MV-4-11 (cell line): ENCODE measurements at regions not wholly inside any gene's neighbourhood (a gene's known extent, or its start where the extent isn't known, plus 50 kb on each side); places are given as distances from the start of the nearest gene placed in this dataset.
"Not testable (repeated sequence)": the region's sequence is repeated elsewhere in the genome, so short reads cannot be mapped to it uniquely, and the experiment has no call there.

Experiments used
- DNase-seq: peaks from one replicate; lab custom pipeline; 2025; lab: John Stamatoyannopoulos, UW

GRCh38 chr11:44361813-44362212, 51.9 kb upstream of the ALX4 start:
- DNase-seq, result no peak

DNA sequence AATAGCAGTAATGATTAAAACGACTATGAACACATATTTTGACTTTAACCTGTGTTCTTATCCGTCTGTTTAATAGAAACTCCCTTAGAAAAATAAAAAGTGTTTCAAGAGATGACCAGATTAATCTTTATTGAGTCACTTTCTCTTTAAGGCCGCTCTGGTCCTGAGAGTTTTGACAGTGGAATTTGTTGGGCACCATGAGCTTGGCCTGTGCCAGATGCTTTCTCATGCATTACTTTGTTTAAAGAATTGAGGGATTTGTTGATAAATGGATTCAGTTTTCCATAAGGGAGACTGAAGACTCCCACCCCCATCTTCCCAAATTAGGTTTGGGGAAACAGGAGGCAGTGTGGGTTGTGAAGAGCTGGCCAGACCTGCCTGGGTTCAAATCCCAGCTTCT, 53.2 kb upstream of the ALX4 start:
- no peak for DNase-seq

DNA sequence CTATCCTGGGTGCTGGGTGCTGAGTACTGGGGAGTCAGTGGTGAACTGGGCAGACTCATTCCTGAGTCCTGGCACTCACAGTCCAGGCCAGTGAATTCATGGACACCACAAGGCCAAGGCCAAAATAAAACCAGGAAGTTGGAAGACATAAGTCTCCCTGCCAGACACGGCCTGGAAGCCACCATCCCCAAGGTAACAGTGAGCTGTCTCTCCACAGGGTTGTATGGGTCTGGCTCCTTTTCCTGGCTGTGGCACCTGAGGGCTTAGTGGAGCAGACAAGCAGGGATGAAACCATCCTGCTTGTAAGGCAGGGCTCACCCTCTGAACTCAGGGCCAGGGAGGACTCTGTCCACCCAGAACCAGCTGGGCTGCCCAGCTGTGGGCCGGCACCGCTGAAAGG, 54.7 kb upstream of the ALX4 start:
- DNase-seq, result no peak

- no peak for DNase-seq
These were observed 55.7 kb upstream of the ALX4 start for GRCh38 chr11:44365616-44366015.

- no peak for DNase-seq
These were observed 56.1 kb upstream of the ALX4 start for GRCh38 chr11:44366026-44366425.

GRCh38 chr11:44366741-44367140, 56.8 kb upstream of the ALX4 start:
- DNase-seq, result no peak

DNA sequence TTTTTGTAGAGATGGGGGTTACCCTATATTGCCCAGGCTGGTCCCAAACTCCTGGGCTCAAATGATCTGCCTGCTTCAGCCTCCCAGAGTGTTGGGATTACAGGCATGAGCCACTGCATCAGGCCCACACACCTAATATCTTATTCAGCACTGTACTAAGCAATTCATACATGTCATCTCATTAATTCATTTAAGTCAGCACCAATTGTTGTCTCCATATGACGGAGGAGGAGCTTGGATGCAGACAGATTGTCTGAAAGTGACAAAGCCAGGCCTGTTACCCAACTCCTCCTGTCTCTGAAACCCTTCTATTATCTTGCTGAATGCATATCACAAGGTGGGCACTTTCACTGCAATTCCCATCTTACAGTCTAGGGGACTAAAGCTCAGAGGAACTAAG, 57.5 kb upstream of the ALX4 start:
- no peak for DNase-seq

DNA sequence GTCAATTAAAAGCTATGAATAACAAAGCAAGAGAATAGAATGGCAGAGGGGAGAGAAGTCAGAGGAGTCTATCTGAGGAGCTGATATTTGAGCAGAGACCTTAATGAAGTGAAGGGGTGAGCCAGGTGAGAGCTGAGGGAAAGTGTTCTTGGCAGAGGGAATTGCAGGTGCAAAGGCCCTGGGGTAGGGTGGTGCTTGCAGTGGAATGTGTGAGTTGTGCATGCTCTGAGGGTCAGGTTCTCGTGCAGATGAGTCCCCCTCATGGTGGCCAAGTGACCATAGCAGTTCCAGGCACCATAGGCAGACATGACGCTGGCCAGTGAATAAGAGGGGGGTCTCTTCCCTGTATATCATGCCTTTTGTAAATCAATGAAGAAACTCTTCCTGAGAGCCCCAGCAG, 58.9 kb upstream of the ALX4 start:
- DNase-seq, result no peak

- DNase-seq, result not testable (repeated sequence)
These were observed 61.1 kb upstream of the ALX4 start for GRCh38 chr11:44371042-44371441.

DNA sequence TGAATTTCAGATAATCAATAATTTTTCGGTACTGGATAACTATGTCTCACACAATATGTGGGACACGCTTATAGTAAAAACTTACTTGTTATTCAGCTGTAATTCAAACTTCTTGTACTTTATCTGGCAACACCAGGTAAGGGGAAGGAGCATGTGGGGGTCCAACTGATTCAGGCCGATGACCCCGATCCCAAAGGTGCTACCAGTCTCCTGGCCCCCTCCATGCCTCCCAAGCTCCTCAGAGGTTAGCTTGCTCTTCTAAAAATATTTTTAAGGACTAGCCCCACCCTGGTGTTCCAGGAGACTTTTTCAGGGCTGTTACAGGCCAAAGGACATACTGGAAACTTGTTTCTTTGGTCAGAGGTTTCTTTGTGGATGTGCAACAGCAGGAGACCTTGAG, 61.8 kb upstream of the ALX4 start:
- no peak for DNase-seq

DNA sequence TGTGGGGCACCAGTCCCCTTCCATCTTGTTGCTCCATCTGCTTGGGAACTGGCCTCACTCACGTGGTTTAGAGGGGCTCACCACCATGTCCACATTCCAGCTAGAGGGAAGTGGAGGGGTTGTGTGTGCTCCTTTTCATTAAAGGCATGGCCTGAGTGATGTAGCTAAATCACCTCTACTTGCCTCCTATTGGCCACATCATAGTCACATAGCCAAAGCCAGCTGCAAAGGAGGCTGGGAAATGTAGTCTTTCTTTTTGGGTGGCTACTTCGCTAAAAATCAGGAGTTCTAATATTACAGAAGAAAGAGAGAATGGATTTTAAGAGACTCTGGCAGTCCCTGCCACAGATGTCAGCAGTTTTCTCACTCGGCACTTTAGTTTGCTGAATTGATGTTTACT, 63.0 kb upstream of the ALX4 start:
- DNase-seq, result no peak

DNA sequence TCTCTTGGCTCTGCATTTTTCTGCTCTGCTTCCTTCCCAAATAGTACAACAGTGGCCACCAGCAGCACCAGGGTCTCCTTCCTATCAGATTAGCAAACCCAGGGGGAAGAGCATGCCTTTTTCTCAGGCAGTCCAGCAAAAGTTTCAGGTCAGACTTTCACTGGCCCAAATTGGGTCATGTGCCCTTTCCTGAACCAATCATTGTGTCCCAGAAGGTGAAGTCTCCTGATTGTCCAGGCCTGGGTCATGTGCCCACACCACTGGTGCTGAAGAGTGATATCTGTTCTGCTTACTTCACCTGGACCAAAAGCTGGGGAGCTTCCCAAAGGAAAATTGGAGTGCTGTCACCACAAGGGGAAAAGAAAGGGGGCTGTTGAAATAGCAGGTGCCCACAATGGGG, 64.1 kb upstream of the ALX4 start:
- DNase-seq, result no peak

GRCh38 chr11:44376423-44376822, 66.5 kb upstream of the ALX4 start:
- DNase-seq, result peak; percentile 74

DNA sequence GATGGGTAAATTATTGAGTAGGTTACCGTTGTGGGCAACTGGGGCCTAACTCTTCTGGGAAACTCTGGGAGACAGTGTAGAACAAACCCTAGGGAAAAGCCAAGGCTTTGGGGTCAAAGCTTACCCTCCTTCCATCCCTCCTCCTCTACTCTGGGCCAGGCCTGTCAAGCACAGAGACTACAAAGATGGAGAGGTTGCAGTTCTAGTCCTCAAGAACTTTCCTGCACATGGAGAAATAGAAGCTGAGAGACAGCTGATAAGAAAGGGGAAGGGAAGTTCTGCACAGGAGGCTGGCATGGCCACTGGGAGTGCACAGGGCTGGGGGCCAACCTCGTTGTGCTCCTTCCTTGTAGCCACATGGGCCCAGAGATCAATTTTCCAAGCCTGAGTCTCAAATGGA, 67.2 kb upstream of the ALX4 start:
- DNase-seq, result peak; percentile 10

GRCh38 chr11:44377914-44378321, 68.0 kb upstream of the ALX4 start:
- DNase-seq, result no peak

DNA sequence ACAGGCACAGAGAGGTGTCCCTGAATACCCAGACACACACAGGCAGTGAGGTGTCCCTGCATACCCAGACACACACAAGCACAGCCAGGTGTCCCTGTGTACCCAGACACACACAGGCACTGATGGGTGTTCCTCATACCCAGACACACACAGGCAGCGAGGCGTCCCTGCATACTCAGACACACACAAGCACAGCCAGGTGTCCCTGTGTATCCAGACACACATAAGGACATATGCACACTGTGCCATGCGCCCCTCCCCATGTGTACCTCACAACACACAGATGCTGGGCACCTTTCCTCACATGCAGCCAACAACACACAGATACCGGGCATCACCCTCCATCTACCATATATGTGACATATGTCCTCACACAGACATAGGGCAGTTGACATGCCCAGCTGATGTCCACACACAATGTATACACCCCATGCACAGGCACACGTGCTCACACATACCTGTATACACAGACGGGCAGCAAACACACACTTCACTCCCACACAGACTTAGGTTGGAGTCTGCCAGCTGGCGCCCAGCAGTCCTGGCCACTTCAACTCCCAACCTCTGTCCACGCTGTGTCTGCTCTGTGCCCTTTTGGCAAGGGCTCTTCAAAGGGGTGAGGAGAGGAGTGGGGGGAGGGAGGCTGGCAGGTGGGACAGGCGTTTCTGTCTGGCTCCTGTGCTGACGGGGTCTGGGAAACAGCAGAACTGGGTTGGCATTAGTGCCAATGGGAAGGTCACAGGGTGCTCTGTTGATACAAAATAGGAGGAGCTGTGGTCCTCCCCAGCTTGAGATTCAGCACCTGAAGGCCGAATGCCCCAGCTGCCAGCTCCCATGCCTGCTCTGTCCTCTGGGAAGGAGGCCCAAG, 69.4 kb upstream of the ALX4 start:
- DNase-seq, result no peak

GRCh38 chr11:44380009-44380313, 70.0 kb upstream of the ALX4 start:
- no peak for DNase-seq

DNA sequence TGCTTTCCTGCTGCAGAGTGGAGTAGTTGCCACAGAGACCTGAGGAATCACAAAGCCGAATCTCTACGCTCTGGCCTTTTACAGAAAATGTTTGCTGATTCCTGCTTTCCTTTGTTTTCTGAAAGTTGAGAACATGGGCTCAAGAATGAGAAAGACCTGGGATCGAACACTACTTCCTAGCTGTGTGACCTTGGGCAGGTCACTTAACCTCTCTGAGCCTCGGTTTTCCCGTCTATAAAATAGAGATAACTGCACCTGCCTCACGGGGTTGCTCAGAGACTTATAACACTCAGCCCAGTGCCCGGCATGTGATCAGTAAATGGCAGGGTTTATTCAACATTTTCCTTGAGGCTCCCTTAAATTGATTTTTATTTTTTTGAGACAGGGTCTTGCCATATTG, 70.9 kb upstream of the ALX4 start:
- DNase-seq, result no peak

DNA sequence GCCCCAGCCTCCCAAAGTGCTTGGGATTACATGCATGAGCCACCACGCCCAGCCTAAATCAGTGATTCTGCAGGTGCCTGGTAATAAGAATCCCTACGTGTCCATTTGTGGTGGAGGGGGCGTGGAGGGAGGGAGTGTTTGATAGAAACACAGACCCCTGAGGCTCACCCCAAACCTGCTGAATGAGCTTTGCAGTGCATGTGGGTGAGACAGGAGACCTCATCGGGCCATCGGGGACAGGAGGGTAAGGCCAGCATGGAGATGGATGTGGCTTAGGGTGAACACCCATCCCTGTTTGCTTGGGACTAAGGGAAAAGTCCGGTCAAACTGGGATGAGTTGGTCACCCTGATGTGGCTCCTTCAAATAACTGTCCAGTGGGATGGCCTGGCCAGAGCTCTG, 71.3 kb upstream of the ALX4 start:
- no peak for DNase-seq

GRCh38 chr11:44382118-44382517, 72.2 kb upstream of the ALX4 start:
- no peak for DNase-seq

GRCh38 chr11:44382656-44383240, 72.8 kb upstream of the ALX4 start:
- DNase-seq, result no peak

DNA sequence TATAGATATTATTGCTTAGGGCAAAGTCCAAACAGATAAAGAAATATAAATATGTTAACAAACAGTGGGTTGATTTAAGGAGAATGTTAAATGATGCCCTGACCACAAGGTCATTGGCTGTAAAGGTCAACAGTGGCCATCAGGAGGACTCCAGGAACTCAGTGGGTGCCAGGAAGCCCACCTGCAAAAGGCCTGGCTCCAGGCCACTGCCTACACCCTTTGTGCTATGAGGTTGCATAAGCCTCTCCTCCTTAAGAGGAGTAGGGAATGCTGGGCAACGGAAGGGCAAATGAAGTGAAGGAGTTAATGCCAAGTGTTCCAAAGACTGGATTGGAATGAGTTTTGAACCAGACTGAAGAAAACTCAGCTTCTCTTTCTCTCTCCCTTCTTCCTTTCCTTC, 73.3 kb upstream of the ALX4 start:
- DNase-seq, result no peak

DNA sequence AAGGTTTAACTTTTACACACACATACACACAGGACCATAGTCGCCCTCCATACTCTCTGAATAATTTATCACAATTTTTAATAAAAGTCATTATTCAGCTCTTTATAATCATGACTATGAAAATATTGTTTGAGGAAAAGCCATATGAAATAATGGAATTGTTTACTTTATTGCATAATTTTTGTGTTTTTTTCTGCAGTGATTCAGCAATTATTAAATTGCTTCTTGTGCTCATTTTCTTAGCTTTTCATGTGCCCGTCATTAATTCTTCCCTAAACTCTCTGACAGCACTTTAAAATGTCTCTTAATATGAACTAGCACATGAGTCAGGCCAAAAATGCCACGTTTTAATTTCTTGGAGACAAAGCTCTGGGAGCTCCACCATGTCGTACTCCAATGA, 77.5 kb upstream of the ALX4 start:
- no peak for DNase-seq

GRCh38 chr11:44387825-44388224, 77.9 kb upstream of the ALX4 start:
- DNase-seq, result no peak
